Loucy (cell line): ENCODE measurements at regions not wholly inside any gene's neighbourhood (a gene's known extent, or its start where the extent isn't known, plus 50 kb on each side); places are given as distances from the start of the nearest gene placed in this dataset.

ENCODE experiments used
- H2AFZ ChIP-seq: fragments of 200-600 bp; sonication (generic); 2 replicates; pipeline ENCODE4 v1.6.0; 2016; ENCODE audit warnings: antibody characterized with exemption, mild to moderate bottlenecking, low read length, moderate library complexity
- H3F3A ChIP-seq: fragments of 200-600 bp; 2 replicates; pipeline ENCODE4 v1.6.0; 2016; ENCODE audit warnings: antibody characterized with exemption, low read depth, mild to moderate bottlenecking
- H3K27me3 ChIP-seq: fragments of 200-600 bp; sonication (generic); 2 replicates; pipeline ENCODE4 v1.6.1; 2014; ENCODE audit warnings: low read length, mild to moderate bottlenecking; ENCODE audit not compliant: insufficient read depth, poor library complexity, severe bottlenecking
- H3K36me3 ChIP-seq: fragments of 200-600 bp; sonication (generic); 2 replicates; pipeline ENCODE4 v1.6.1; 2016; ENCODE audit warnings: low read length; ENCODE audit not compliant: insufficient read depth
- H3K4me1 ChIP-seq: fragments of 200-600 bp; sonication (generic); 2 replicates; pipeline ENCODE4 v1.5.1; 2014; ENCODE audit warnings: low read length, mild to moderate bottlenecking; ENCODE audit not compliant: insufficient read depth, poor library complexity, severe bottlenecking
- H3K4me2 ChIP-seq: fragments of 200-600 bp; sonication (generic); 2 replicates; pipeline ENCODE4 v1.6.0; 2014; ENCODE audit warnings: antibody characterized with exemption, low read length, low read depth, mild to moderate bottlenecking; ENCODE audit not compliant: poor library complexity, severe bottlenecking
- H3K4me3 ChIP-seq: fragments of 200-600 bp; sonication (generic); 2 replicates; pipeline ENCODE4 v1.5.1; 2014; ENCODE audit warnings: low read length, mild to moderate bottlenecking, mixed read lengths; ENCODE audit not compliant: poor library complexity, severe bottlenecking
- H3K79me2 ChIP-seq: fragments of 200-600 bp; sonication (generic); 2 replicates; pipeline ENCODE4 v1.6.1; 2014; ENCODE audit warnings: low read length; ENCODE audit not compliant: insufficient read depth
- H3K9ac ChIP-seq: fragments of 200-600 bp; sonication (generic); 2 replicates; pipeline ENCODE4 v1.6.0; 2014; ENCODE audit warnings: mild to moderate bottlenecking, low read depth, low read length, moderate library complexity; ENCODE audit not compliant: poor library complexity, severe bottlenecking
- H3K9me2 ChIP-seq: fragments of 200-600 bp; sonication (generic); replicated peaks from 2 replicates; pipeline ENCODE4 v1.6.1; 2016; ENCODE audit warnings: low read depth, low read length, mixed read lengths
- H3K9me3 ChIP-seq: fragments of 200-600 bp; sonication (generic); 2 replicates; pipeline ENCODE4 v1.6.1; 2014; ENCODE audit warnings: mild to moderate bottlenecking, antibody characterized with exemption, low read length, low read depth; ENCODE audit not compliant: insufficient read depth
- H4K20me1 ChIP-seq: fragments of 200-600 bp; sonication (generic); 2 replicates; pipeline ENCODE4 v1.6.0; 2014; ENCODE audit warnings: antibody characterized with exemption, low read length, mild to moderate bottlenecking; ENCODE audit not compliant: insufficient read depth, poor library complexity, severe bottlenecking
- CTCF ChIP-seq: fragments of 200-600 bp; sonication (generic); conservative IDR thresholded peaks from 2 replicates; pipeline ENCODE4 v1.5.1; 2014; ENCODE audit warnings: mild to moderate bottlenecking, antibody characterized with exemption, low read length
- EZH2phosphoT487 ChIP-seq: fragments of 200-600 bp; IDR thresholded peaks from 2 replicates; pipeline ENCODE4 v1.6.1; 2018; ENCODE audit warnings: antibody characterized with exemption, mild to moderate bottlenecking, moderate library complexity, borderline replicate concordance

- H3K4me2 ChIP-seq = no peak overlapping the region
- H3K79me2 ChIP-seq = no peaks in the 10 kb centered on the region
- no peaks in the 10 kb centered on the region for H3K9me2 ChIP-seq
- H3K9me3 ChIP-seq = no peaks in the 10 kb centered on the region
- H3K36me3 ChIP-seq = no peaks in the 10 kb centered on the region
- no peaks in the 10 kb centered on the region for H3K4me1 ChIP-seq
- H4K20me1 ChIP-seq = no peaks in the 10 kb centered on the region
- no peak overlapping the region for H2AFZ ChIP-seq
- H3F3A ChIP-seq = no peaks in the 10 kb centered on the region
- H3K27me3 ChIP-seq = no peaks in the 10 kb centered on the region
- TF ChIP-seq CTCF (no peak), EZH2phosphoT487 (no peak)
- H3K9ac ChIP-seq = no peak overlapping the region
- no peak overlapping the region for H3K4me3 ChIP-seq
These were observed 344.6 kb upstream of the EDIL3 start for GRCh38 chr5:84729326-84729725.

GRCh38 chr5:84727708-84728107 is 343.0 kb upstream of the EDIL3 start:
- Histone ChIP-seq H3K79me2 (no peaks in the 10 kb centered on the region), H3K27me3 (no peaks in the 10 kb centered on the region), H3K4me1 (no peaks in the 10 kb centered on the region)

DNA sequence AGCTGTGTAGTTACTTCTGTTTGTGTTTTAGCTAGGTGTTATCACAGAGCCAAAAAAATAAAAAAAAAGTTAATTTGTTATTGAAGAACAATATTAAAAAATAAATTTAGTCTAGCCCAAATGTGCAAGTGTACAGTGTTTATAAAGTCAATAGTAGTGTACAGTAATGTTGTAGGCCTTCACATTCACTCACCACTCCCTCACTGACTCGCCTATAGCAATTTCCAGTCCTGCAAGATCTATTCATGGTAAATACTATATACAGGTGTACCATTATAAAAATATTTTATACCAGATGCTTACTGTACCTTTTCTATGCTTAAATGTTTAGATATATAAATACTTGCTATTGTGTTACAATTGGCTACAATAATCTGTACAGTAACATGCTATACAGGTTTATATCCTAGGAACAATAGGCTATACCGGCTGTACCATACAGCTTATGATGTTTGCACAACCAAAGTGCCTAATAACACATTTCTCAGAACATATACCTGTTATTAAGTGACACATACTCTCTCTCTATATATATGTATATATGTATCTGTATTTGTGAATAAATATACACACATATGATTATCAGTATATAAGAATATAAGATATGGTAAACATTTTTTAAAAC is 341.4 kb upstream of the EDIL3 start:
- no peaks in the 10 kb centered on the region for H3K4me1 ChIP-seq
- H4K20me1 ChIP-seq = no peaks in the 10 kb centered on the region
- no peak overlapping the region for H3K9ac ChIP-seq
- no peaks in the 10 kb centered on the region for H3K36me3 ChIP-seq
- no peak overlapping the region for H3K4me2 ChIP-seq
- no peaks in the 10 kb centered on the region for H3K9me3 ChIP-seq
- H3K79me2 ChIP-seq = no peaks in the 10 kb centered on the region
- no peak overlapping the region for H2AFZ ChIP-seq
- H3F3A ChIP-seq = no peaks in the 10 kb centered on the region
- TF ChIP-seq EZH2phosphoT487 (no peak), CTCF (no peak)
- H3K4me3 ChIP-seq = no peak overlapping the region
- no peaks in the 10 kb centered on the region for H3K9me2 ChIP-seq
- H3K27me3 ChIP-seq = no peaks in the 10 kb centered on the region

More at GRCh38 chr5:84727708-84728107, 343.0 kb upstream of the EDIL3 start:
- Histone ChIP-seq H3F3A (no peaks in the 10 kb centered on the region), H4K20me1 (no peaks in the 10 kb centered on the region), H3K36me3 (no peaks in the 10 kb centered on the region), H3K9me2 (no peaks in the 10 kb centered on the region), H3K9me3 (no peaks in the 10 kb centered on the region), H3K4me2 (no peak overlapping the region), H3K4me3 (no peak overlapping the region), H3K9ac (no peak overlapping the region), H2AFZ (no peak overlapping the region)
- TF ChIP-seq EZH2phosphoT487 = no peak
- TF ChIP-seq CTCF = no peak
